GM21447 (cell line): ENCODE measurements at regions not wholly inside any gene's neighbourhood (a gene's known extent, or its start where the extent isn't known, plus 50 kb on each side); places are given as distances from the start of the nearest gene placed in this dataset.

Experiments
- ATAC-seq: cut with Tn5 transposase; IDR thresholded peaks from one replicate; pipeline ENCODE4 v1.9.1; 2021; ENCODE audit not compliant: unreplicated experiment

GRCh38 chr3:194768586-194768985, 82.9 kb downstream of the FAM43A start:
- no peak for ATAC-seq

GRCh38 chr3:194769020-194769643, 83.4 kb downstream of the FAM43A start:
- peak; percentile 94 for ATAC-seq

- no peak for ATAC-seq
Observed at GRCh38 chr3:194772241-194773000, 86.7 kb downstream of the FAM43A start.

GRCh38 chr3:194773216-194773615, 87.5 kb downstream of the FAM43A start:
- ATAC-seq: no peak

- no peak for ATAC-seq
Observed at GRCh38 chr3:194773771-194774455, 88.2 kb downstream of the FAM43A start.

GRCh38 chr3:194775266-194775665, 89.6 kb downstream of the FAM43A start:
- no peak for ATAC-seq

- ATAC-seq: no peak
Observed at GRCh38 chr3:194775731-194776130, 90.0 kb downstream of the FAM43A start.

GRCh38 chr3:194777729-194778128, 92.0 kb downstream of the FAM43A start:
- ATAC-seq: no peak

GRCh38 chr3:194779729-194780224, 94.1 kb downstream of the FAM43A start:
- no peak for ATAC-seq

- no peak for ATAC-seq
Observed at GRCh38 chr3:194780706-194781105, 95.0 kb downstream of the FAM43A start.

GRCh38 chr3:194781617-194782016, 95.9 kb downstream of the FAM43A start:
- no peak for ATAC-seq

GRCh38 chr3:194782698-194783404, 97.2 kb downstream of the FAM43A start:
- no peak for ATAC-seq

- no peak for ATAC-seq
Observed at GRCh38 chr3:194784361-194784760, 98.7 kb downstream of the FAM43A start.

- ATAC-seq: no peak
Observed at GRCh38 chr3:194785315-194785714, 99.6 kb downstream of the FAM43A start.

- ATAC-seq: no peak
Observed at GRCh38 chr3:194787072-194787471, 101.4 kb downstream of the FAM43A start.

GRCh38 chr3:194787650-194788049, 102.0 kb downstream of the FAM43A start:
- ATAC-seq: no peak

- no peak for ATAC-seq
Observed at GRCh38 chr3:194792368-194792767, 106.7 kb downstream of the FAM43A start.

- ATAC-seq: no peak
Observed at GRCh38 chr3:194797555-194798250, 112.0 kb downstream of the FAM43A start.

- ATAC-seq: no peak
Observed at GRCh38 chr3:194798486-194798885, 112.8 kb downstream of the FAM43A start.

GRCh38 chr3:194800002-194800401, 114.3 kb downstream of the FAM43A start:
- ATAC-seq: no peak
